GM21526 (cell line): ENCODE measurements at regions not wholly inside any gene's neighbourhood (a gene's known extent, or its start where the extent isn't known, plus 50 kb on each side); places are given as distances from the start of the nearest gene placed in this dataset.

Experiments used
- ATAC-seq: cut with Tn5 transposase; IDR thresholded peaks from one replicate; pipeline ENCODE4 v1.9.1; 2021; ENCODE audit warnings: moderate library complexity; ENCODE audit not compliant: unreplicated experiment, low FRiP score

GRCh38 chr18:47603158-47603557 lies 327.3 kb downstream of the SMAD2 start:
- ATAC-seq: no peak

- no peak for ATAC-seq
These were observed 328.1 kb downstream of the SMAD2 start for GRCh38 chr18:47602273-47602897.

- no peak for ATAC-seq
These were observed 328.7 kb downstream of the SMAD2 start for GRCh38 chr18:47601581-47602272.

- ATAC-seq: no peak
These were observed 334.5 kb downstream of the SMAD2 start for GRCh38 chr18:47595831-47596501.

- no peak for ATAC-seq
These were observed 335.8 kb downstream of the SMAD2 start for GRCh38 chr18:47594621-47595086.

GRCh38 chr18:47593744-47594472 lies 336.6 kb downstream of the SMAD2 start:
- no peak for ATAC-seq

- no peak for ATAC-seq
These were observed 339.0 kb downstream of the SMAD2 start for GRCh38 chr18:47591429-47591828.

- ATAC-seq: no peak
These were observed 336.1 kb upstream of the SKOR2 start for GRCh38 chr18:47587587-47587986.

- ATAC-seq: no peak
These were observed 335.1 kb upstream of the SKOR2 start for GRCh38 chr18:47586418-47587070.

- ATAC-seq: no peak
These were observed 334.5 kb upstream of the SKOR2 start for GRCh38 chr18:47585914-47586313.

GRCh38 chr18:47585136-47585535 lies 333.7 kb upstream of the SKOR2 start:
- no peak for ATAC-seq

- ATAC-seq: no peak
These were observed 330.6 kb upstream of the SKOR2 start for GRCh38 chr18:47582093-47582492.

- no peak for ATAC-seq
These were observed 326.1 kb upstream of the SKOR2 start for GRCh38 chr18:47577520-47577919.

GRCh38 chr18:47574966-47575365 lies 323.5 kb upstream of the SKOR2 start:
- no peak for ATAC-seq

- ATAC-seq: no peak
These were observed 320.5 kb upstream of the SKOR2 start for GRCh38 chr18:47571957-47572356.

- ATAC-seq: no peak
These were observed 315.3 kb upstream of the SKOR2 start for GRCh38 chr18:47566809-47567208.

- no peak for ATAC-seq
These were observed 309.6 kb upstream of the SKOR2 start for GRCh38 chr18:47560723-47561715.

- ATAC-seq: no peak
These were observed 306.8 kb upstream of the SKOR2 start for GRCh38 chr18:47558110-47558750.

GRCh38 chr18:47557160-47557559 lies 305.7 kb upstream of the SKOR2 start:
- ATAC-seq: no peak
